ENCODE measurements at regions not wholly inside any gene's neighbourhood (a gene's known extent, or its start where the extent isn't known, plus 50 kb on each side); places are given as distances from the start of the nearest gene placed in this dataset.

GRCh38 chr4:30350288-30350687 is 369.9 kb upstream of the PCDH7 start:
- DNase-seq, result no peak

DNA sequence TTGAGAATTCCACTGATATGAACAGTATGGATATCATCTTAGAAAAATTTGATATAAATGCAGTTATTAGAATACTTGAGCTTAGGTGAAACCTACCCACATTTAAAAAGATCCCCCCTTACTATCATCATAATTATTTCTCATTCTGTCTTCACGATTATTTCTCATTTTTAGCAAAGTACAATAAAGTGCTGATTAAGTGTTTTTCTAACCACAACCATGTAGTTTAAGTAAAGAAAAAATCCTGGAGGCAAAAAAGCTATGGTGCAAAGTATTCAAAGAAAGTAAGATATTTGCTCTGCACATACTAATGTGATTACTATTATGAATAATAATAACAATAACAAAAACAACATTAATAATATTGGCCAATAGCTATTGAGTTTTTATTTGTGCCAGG is 365.6 kb upstream of the PCDH7 start:
- DNase-seq, result no peak

- no peak for DNase-seq
Measured at GRCh38 chr4:30362436-30362835, 357.7 kb upstream of the PCDH7 start.

GRCh38 chr4:30370105-30370504 is 350.1 kb upstream of the PCDH7 start:
- no peak for DNase-seq

DNA sequence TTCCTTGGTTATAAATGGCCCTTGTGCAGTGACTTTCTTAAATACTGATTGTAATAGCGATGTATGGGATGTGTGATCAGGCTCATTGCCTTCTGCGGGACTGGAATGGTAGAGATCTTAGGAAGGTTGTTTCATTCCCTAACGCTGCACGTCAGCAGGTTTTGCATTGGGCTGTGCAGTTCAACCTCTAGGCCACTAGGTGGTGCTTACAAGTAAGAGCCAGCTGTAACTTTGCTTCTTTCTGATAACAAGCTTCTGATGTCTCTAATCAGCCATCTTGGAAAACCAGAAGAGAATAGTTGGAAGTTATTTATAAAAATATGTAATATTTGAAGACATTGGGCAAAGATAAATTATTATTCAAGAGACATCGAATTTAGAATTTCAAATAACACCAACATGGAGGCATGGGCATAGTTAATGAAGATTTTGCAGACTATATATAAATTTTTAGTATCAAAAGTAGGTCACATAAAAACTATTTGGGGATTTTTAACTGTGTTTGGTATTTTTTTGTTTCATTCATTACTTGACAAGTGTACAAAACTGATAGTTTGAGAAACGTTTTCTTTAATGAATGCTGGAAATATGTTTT is 339.7 kb upstream of the PCDH7 start:
- DNase-seq, result no peak

DNA sequence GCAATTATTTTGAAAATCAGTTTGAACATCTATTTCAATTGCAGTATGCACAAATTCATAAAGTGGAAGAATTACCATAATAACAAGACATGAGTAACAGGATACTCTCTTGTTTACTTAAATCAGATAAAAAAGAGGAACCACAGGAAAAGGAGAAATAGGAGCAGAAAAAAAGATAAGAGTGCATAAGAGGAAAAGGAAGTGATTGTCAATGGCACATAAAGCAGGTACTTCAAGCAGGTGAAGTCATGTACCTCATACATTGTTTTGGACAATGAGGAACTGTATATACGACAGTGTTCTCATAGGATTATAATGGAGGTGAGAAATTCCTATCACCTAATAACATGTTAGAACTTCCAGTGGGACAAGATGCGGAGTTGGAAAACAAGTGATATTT is 334.5 kb upstream of the PCDH7 start:
- peak; percentile 3 for DNase-seq

DNA sequence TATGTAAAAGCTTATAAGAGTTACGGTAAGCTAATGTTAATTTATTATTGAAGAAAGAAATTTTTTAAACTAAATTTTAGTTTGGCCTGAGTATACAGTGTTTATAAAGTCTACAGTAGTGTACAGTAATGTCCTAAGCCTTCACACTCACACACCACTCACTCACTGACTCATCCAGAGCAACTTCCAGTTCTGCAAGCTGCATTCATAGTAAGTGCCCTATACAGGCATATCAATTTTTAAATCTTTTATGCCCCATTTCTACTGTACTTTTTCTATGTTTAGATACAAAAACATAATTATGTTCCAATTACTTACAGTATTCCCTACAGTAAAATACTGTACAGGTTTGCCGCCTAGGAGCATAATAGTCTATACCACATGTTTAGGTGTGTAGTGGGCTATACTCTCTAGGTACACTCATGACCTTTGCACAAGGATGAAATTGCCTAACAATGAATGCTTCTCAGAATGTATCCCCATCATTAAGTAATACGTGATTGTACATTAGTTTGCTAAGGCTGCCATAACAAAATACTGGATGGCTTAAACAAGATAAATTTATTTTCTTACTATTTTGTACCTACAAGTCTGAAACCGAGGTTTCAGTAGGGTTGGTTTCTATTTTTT is 333.8 kb upstream of the PCDH7 start:
- DNase-seq, result no peak

GRCh38 chr4:30395902-30396301 is 324.3 kb upstream of the PCDH7 start:
- no peak for DNase-seq

GRCh38 chr4:30396772-30397475 is 323.2 kb upstream of the PCDH7 start:
- DNase-seq, result peak; percentile 34

GRCh38 chr4:30399476-30399875 is 320.7 kb upstream of the PCDH7 start:
- DNase-seq, result no peak

GRCh38 chr4:30402276-30402675 is 317.9 kb upstream of the PCDH7 start:
- no peak for DNase-seq

DNA sequence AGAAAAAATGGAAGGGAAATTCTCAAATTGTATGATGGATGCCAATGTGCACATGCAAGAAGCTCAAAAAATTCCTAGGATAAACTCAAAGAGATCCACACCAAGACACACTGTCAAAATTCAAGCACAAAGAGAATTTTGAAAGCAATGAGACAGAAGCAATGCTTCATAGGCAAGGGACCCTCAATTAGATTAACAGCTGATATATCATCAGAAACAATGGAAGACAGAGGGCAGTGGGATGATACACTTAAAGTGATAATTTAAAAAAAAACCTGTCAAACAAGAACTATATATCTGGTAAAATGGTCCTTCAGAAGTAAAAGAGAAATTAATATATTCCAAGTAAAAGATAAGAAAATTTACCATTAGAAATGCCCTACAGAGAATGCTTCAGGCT is 306.3 kb upstream of the PCDH7 start:
- no peak for DNase-seq

- no peak for DNase-seq
Measured at GRCh38 chr4:30416547-30416946, 303.6 kb upstream of the PCDH7 start.

GRCh38 chr4:30427932-30428331 is 292.2 kb upstream of the PCDH7 start:
- no peak for DNase-seq

- no peak for DNase-seq
Measured at GRCh38 chr4:30429813-30430761, 290.1 kb upstream of the PCDH7 start.

- no peak for DNase-seq
Measured at GRCh38 chr4:30434656-30435055, 285.5 kb upstream of the PCDH7 start.

DNA sequence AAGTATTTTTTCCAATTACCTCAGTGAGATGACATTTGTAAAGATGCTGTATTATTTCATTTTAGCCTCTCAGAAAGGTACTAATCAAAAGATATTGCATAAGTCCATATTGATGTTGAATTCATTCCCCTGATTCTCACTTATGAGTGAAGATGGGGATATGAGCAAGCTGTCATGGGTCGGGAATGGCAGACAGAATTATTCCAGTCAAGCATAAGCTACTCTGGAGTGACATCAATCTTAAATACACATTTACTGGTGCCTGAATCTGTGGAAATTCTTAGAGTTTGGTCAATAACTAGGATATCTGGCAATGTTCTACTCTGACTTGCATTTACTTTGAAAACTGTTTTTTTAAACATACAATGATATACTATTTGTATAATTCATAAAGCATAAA is 283.8 kb upstream of the PCDH7 start:
- DNase-seq, result no peak

GRCh38 chr4:30437316-30437715 is 282.9 kb upstream of the PCDH7 start:
- no peak for DNase-seq

GRCh38 chr4:30443289-30443688 is 276.9 kb upstream of the PCDH7 start:
- DNase-seq, result no peak

DNA sequence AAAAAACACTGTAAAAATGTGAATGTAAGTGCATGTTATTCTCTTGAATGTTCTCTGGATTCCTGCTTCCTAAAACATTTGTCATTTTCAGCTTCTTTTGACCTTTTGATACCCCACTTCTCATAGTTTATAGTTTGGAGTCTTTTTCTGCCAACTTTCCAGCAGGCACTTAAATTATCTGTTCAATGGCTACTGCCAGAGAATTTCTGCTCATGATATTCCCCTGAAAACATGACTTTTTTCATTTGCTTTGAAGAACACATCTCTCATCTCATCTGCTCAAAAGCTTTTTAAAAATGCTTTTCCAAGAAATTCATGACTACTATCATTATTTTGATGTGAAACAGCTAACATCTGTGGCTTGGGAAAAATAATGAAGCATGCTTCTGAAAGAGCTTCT is 269.7 kb upstream of the PCDH7 start:
- no peak for DNase-seq

DNA sequence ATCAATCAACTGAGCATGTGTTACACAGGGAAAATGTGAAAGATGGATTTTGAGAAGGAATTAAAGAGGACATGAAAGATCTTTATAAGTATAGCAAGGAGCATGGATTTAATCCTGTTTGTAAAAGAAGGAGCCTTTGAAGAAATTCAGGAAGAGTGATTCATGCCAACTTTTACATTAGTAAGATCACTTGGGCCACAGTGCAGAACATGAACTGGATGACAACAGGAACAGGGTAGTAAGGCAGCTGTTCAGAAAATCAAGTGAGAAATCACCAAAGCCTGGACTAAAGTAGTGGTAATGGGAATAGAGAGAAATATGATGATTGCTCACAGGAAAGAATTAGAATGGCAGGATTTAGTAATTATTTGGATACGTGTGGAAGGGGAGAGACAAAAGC is 265.7 kb upstream of the PCDH7 start:
- DNase-seq, result no peak

GRCh38 chr4:30456716-30457115 is 263.5 kb upstream of the PCDH7 start:
- DNase-seq, result no peak

GRCh38 chr4:30460818-30461217 is 259.4 kb upstream of the PCDH7 start:
- no peak for DNase-seq
